ENCODE measurements at regions not wholly inside any gene's neighbourhood (a gene's known extent, or its start where the extent isn't known, plus 50 kb on each side); places are given as distances from the start of the nearest gene placed in this dataset.

DNA sequence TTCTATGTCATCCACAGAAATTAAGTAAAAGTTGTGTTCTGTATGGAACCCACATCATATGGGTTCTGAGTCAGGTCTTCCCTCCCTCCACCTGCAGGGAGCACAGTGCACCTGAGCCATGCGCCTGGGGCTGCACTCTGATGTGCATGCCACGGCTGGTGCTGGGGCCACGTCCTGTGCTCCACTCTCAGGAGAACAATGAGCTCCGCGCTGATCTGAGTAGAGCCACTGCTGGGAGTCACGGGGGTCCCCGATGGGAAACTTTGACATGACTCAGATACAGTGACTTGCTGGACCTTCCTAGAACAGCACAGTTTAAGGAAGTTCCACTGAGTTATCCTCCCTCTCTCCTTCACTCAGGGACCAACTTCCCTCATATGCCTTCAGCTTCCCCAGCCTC, 683.4 kb downstream of the TMEM121 start:
- TF ChIP-seq HDAC2 (IDR thresholded peaks at IDR 0.05; ENCODE audit: borderline replicate concordance in 1 of 2, low read depth in 2 of 2, low read length in 2 of 2), result no peak
- TF ChIP-seq, protein P1, sequence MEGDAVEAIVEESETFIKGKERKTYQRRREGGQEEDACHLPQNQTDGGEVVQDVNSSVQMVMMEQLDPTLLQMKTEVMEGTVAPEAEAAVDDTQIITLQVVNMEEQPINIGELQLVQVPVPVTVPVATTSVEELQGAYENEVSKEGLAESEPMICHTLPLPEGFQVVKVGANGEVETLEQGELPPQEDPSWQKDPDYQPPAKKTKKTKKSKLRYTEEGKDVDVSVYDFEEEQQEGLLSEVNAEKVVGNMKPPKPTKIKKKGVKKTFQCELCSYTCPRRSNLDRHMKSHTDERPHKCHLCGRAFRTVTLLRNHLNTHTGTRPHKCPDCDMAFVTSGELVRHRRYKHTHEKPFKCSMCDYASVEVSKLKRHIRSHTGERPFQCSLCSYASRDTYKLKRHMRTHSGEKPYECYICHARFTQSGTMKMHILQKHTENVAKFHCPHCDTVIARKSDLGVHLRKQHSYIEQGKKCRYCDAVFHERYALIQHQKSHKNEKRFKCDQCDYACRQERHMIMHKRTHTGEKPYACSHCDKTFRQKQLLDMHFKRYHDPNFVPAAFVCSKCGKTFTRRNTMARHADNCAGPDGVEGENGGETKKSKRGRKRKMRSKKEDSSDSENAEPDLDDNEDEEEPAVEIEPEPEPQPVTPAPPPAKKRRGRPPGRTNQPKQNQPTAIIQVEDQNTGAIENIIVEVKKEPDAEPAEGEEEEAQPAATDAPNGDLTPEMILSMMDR (IDR thresholded peaks at IDR 0.05; ENCODE audit: control extremely low read depth in 1 of 3, insufficient read depth in 1 of 3, low read depth in 1 of 3, low read length in 3 of 3), result no peak
- no peak for TF ChIP-seq TAF1 (IDR thresholded peaks at IDR 0.05; ENCODE audit: low read depth, low read length)
- no peak for TF ChIP-seq NRF1 (IDR thresholded peaks at IDR 0.05; ENCODE audit: low read depth, low read length)
- no peak for TF ChIP-seq CHD1 (IDR thresholded peaks at IDR 0.05; ENCODE audit: low read depth, low read length)
- TF ChIP-seq CREB1 (IDR thresholded peaks at IDR 0.05), result no peak
- TF ChIP-seq POLR2A (IDR thresholded peaks at IDR 0.05; ENCODE audit: control extremely low read depth in 1 of 2, low read depth in 2 of 2, low read length in 2 of 2), result no peak
- TF ChIP-seq TEAD4 (IDR thresholded peaks at IDR 0.05; ENCODE audit: low read depth, low read length), result no peak
- no peak for TF ChIP-seq CEBPB (IDR thresholded peaks at IDR 0.05; ENCODE audit: low read depth, low read length)
- TF ChIP-seq POLR2AphosphoS5 (IDR thresholded peaks at IDR 0.05; ENCODE audit: low read depth, low read length), result no peak
- TF ChIP-seq EZH2 (IDR thresholded peaks at IDR 0.05; ENCODE audit: low read depth, low read length, severe bottlenecking), result no peak

Data from H1 (cell line).